NCI-H1105 (cell line): ENCODE measurements at regions not wholly inside any gene's neighbourhood (a gene's known extent, or its start where the extent isn't known, plus 50 kb on each side); places are given as distances from the start of the nearest gene placed in this dataset.

Experiments
- DNase-seq: peaks from one replicate; lab custom pipeline; 2025; lab: John Stamatoyannopoulos, UW

- no peak for DNase-seq
Observed at GRCh38 chr4:179836179-179837075, 2394.2 kb upstream of the AGA start.

- no peak for DNase-seq
Observed at GRCh38 chr4:179843370-179843769, 2399.8 kb upstream of the TENM3 start.

GRCh38 chr4:179855469-179855868, 2387.7 kb upstream of the TENM3 start:
- no peak for DNase-seq

- DNase-seq: no peak
Observed at GRCh38 chr4:179858221-179858620, 2385.0 kb upstream of the TENM3 start.

- DNase-seq: no peak
Observed at GRCh38 chr4:179867300-179867878, 2375.8 kb upstream of the TENM3 start.

- no peak for DNase-seq
Observed at GRCh38 chr4:179871726-179872125, 2371.5 kb upstream of the TENM3 start.

GRCh38 chr4:179872755-179873154, 2370.4 kb upstream of the TENM3 start:
- DNase-seq: no peak

- no peak for DNase-seq
Observed at GRCh38 chr4:179880756-179881155, 2362.4 kb upstream of the TENM3 start.

GRCh38 chr4:179894066-179894778, 2349.0 kb upstream of the TENM3 start:
- DNase-seq: no peak

GRCh38 chr4:179919587-179919986, 2323.6 kb upstream of the TENM3 start:
- DNase-seq: no peak

- DNase-seq: no peak
Observed at GRCh38 chr4:179927473-179927872, 2315.7 kb upstream of the TENM3 start.

- DNase-seq: no peak
Observed at GRCh38 chr4:179941911-179942310, 2301.3 kb upstream of the TENM3 start.

GRCh38 chr4:179976777-179977176, 2266.4 kb upstream of the TENM3 start:
- no peak for DNase-seq

GRCh38 chr4:179977378-179977777, 2265.8 kb upstream of the TENM3 start:
- DNase-seq: no peak

GRCh38 chr4:179981161-179981560, 2262.0 kb upstream of the TENM3 start:
- no peak for DNase-seq

- no peak for DNase-seq
Observed at GRCh38 chr4:179989975-179990374, 2253.2 kb upstream of the TENM3 start.

- no peak for DNase-seq
Observed at GRCh38 chr4:180009316-180009715, 2233.9 kb upstream of the TENM3 start.

- no peak for DNase-seq
Observed at GRCh38 chr4:180028682-180029081, 2214.5 kb upstream of the TENM3 start.

GRCh38 chr4:180031330-180031729, 2211.9 kb upstream of the TENM3 start:
- no peak for DNase-seq

- no peak for DNase-seq
Observed at GRCh38 chr4:180041576-180041975, 2201.6 kb upstream of the TENM3 start.

- DNase-seq: no peak
Observed at GRCh38 chr4:180052629-180053028, 2190.6 kb upstream of the TENM3 start.

- DNase-seq: no peak
Observed at GRCh38 chr4:180054291-180054690, 2188.9 kb upstream of the TENM3 start.

GRCh38 chr4:180057299-180057721, 2185.9 kb upstream of the TENM3 start:
- no peak for DNase-seq
